ENCODE measurements at regions not wholly inside any gene's neighbourhood (a gene's known extent, or its start where the extent isn't known, plus 50 kb on each side); places are given as distances from the start of the nearest gene placed in this dataset.
"Not testable (repeated sequence)": the region's sequence is repeated elsewhere in the genome, so short reads cannot be mapped to it uniquely, and the experiment has no call there.

DNA sequence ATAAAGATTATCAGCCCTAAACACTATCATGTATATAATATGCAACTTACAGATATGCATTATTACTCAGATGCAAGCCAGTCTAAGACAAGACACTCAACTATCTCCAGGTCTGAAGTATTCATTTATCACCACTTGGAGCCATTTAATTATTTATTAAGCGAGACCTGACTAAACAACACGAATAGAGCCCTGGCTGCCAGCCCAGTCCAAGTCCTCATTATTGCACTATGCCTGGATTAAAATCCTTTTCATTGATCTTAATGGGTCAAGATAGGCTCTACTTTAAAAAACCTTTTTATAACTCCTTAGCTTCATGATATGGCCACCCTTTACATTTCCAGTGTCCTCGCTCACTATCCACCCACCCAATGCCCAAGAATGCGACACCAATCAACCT lies 183.1 kb upstream of the MARCKS start:
- peaks cover 3% of the 10 kb centered on the region for H3K27me3 Mint-ChIP-seq
- no peaks in the 10 kb centered on the region for H3K9me3 Mint-ChIP-seq
- H3K27ac Mint-ChIP-seq, result no peak overlapping the region
- no peaks in the 10 kb centered on the region for H3K36me3 Mint-ChIP-seq (ENCODE audit: low read depth)
- H3K4me1 Mint-ChIP-seq (ENCODE audit: low read depth), result no peaks in the 10 kb centered on the region
- no peak overlapping the region for H3K4me3 Mint-ChIP-seq

GRCh38 chr6:113676057-113676456 lies 181.1 kb upstream of the MARCKS start:
- H3K4me1 Mint-ChIP-seq (ENCODE audit: low read depth), result no peaks in the 10 kb centered on the region
- H3K9me3 Mint-ChIP-seq, result no peaks in the 10 kb centered on the region
- H3K36me3 Mint-ChIP-seq (ENCODE audit: low read depth), result no peaks in the 10 kb centered on the region
- H3K4me3 Mint-ChIP-seq, result no peak overlapping the region
- H3K27me3 Mint-ChIP-seq, result peaks cover 4% of the 10 kb centered on the region
- H3K27ac Mint-ChIP-seq, result no peak overlapping the region

GRCh38 chr6:113676968-113677367 lies 180.2 kb upstream of the MARCKS start:
- H3K4me1 Mint-ChIP-seq (ENCODE audit: low read depth), result no peaks in the 10 kb centered on the region
- no peak overlapping the region for H3K4me3 Mint-ChIP-seq
- no peak overlapping the region for H3K27ac Mint-ChIP-seq
- peaks cover 4% of the 10 kb centered on the region for H3K27me3 Mint-ChIP-seq
- no peaks in the 10 kb centered on the region for H3K36me3 Mint-ChIP-seq (ENCODE audit: low read depth)
- no peaks in the 10 kb centered on the region for H3K9me3 Mint-ChIP-seq

- Mint-ChIP-seq H3K4me1 (ENCODE audit: low read depth) (no peaks in the 10 kb centered on the region), H3K27me3 (peaks cover 4% of the 10 kb centered on the region), H3K36me3 (ENCODE audit: low read depth) (no peaks in the 10 kb centered on the region), H3K4me3 (no peak overlapping the region), H3K27ac (no peak overlapping the region), H3K9me3 (no peaks in the 10 kb centered on the region)
Observed at GRCh38 chr6:113679051-113679450, 178.1 kb upstream of the MARCKS start.

DNA sequence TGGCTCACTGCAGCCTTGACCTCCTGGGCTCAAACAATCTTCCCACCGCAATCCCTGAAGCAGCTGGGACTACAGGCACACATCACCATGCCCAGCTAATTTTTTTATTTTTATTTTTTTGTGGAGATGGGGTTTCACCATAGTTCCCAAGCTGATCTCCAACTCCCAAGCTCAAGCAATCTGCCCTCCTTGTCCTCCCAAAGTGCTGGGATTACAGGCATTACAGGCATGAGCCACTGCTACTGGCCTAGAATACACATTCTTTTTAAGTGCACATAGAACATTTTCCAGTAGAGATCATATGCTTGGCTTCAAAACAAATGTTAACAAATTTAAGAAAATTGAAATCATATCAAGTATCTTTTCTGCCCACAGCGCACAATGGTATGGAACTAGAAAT lies 176.8 kb upstream of the MARCKS start:
- Mint-ChIP-seq H3K9me3 (no peaks in the 10 kb centered on the region), H3K36me3 (ENCODE audit: low read depth) (no peaks in the 10 kb centered on the region), H3K27me3 (peaks cover 4% of the 10 kb centered on the region), H3K4me1 (ENCODE audit: low read depth) (no peaks in the 10 kb centered on the region), H3K27ac (no peak overlapping the region), H3K4me3 (no peak overlapping the region)

- H3K36me3 Mint-ChIP-seq (ENCODE audit: low read depth), result no peaks in the 10 kb centered on the region
- H3K4me1 Mint-ChIP-seq (ENCODE audit: low read depth), result no peaks in the 10 kb centered on the region
- H3K27me3 Mint-ChIP-seq, result peaks cover 2% of the 10 kb centered on the region
- H3K27ac Mint-ChIP-seq, result no peak overlapping the region
- no peaks in the 10 kb centered on the region for H3K9me3 Mint-ChIP-seq
- no peak overlapping the region for H3K4me3 Mint-ChIP-seq
Observed at GRCh38 chr6:113683968-113684367, 173.2 kb upstream of the MARCKS start.

GRCh38 chr6:113684382-113684901 lies 172.7 kb upstream of the MARCKS start:
- H3K36me3 Mint-ChIP-seq (ENCODE audit: low read depth), result no peaks in the 10 kb centered on the region
- no peak overlapping the region for H3K27ac Mint-ChIP-seq
- H3K9me3 Mint-ChIP-seq, result no peaks in the 10 kb centered on the region
- no peak overlapping the region for H3K4me3 Mint-ChIP-seq
- no peaks in the 10 kb centered on the region for H3K27me3 Mint-ChIP-seq
- H3K4me1 Mint-ChIP-seq (ENCODE audit: low read depth), result no peaks in the 10 kb centered on the region

- Mint-ChIP-seq H3K27ac (no peak overlapping the region), H3K9me3 (no peaks in the 10 kb centered on the region), H3K4me3 (no peak overlapping the region), H3K4me1 (ENCODE audit: low read depth) (peaks cover 6% of the 10 kb centered on the region), H3K36me3 (ENCODE audit: low read depth) (no peaks in the 10 kb centered on the region), H3K27me3 (no peaks in the 10 kb centered on the region)
Observed at GRCh38 chr6:113686049-113686448, 171.1 kb upstream of the MARCKS start.

- not testable (repeated sequence) for H3K4me1 Mint-ChIP-seq (ENCODE audit: low read depth); H3K4me3 Mint-ChIP-seq; H3K9me3 Mint-ChIP-seq; H3K36me3 Mint-ChIP-seq (ENCODE audit: low read depth); H3K27me3 Mint-ChIP-seq; H3K27ac Mint-ChIP-seq
Observed at GRCh38 chr6:113689620-113690019, 167.5 kb upstream of the MARCKS start.

DNA sequence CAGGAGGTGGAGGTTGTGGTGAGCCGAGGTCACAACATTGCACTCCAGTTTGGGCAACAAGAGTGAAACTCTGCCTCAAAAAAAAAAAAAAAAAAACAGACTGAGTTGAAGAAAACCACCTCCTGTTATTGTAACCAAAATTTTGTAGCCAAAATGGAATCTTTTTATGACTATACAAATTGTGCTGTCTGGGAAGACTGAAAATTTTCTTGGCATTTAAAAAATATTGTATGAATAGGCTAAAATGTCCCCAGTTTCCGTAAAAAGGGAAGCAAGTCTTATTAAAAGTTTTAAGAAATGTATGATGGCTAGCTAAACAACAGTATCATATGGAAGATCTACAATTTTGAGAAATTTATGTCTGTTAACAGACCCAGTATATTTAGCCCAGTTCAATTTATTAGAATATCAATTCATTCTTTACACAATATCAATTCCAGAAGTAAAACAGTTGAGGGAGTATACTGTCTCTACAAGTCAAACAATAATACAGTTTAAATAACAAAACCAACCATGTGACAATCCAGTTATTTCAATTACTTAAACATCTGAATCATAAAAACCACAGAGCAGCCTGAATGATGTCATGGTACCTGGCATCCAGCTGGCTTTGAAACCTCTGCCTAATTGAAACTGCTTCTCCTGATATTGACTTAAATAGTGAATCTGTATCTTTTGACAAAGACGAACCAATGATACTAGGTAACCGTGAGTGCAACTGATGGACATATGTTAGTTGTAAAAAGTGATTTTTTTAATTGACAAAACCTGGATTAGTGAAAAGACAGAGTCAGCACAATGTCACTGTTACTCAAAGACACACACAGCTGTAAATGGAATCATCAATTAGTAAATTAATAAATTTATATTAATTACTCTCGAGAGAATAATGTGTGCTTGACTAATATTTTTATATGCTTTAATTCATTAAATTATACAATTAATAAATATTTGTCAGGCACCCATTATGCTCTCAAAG lies 166.6 kb upstream of the MARCKS start:
- H3K27ac Mint-ChIP-seq, result no peak overlapping the region
- H3K4me1 Mint-ChIP-seq (ENCODE audit: low read depth), result peaks cover 6% of the 10 kb centered on the region
- H3K36me3 Mint-ChIP-seq (ENCODE audit: low read depth), result no peaks in the 10 kb centered on the region
- no peaks in the 10 kb centered on the region for H3K9me3 Mint-ChIP-seq
- no peaks in the 10 kb centered on the region for H3K27me3 Mint-ChIP-seq
- no peak overlapping the region for H3K4me3 Mint-ChIP-seq

DNA sequence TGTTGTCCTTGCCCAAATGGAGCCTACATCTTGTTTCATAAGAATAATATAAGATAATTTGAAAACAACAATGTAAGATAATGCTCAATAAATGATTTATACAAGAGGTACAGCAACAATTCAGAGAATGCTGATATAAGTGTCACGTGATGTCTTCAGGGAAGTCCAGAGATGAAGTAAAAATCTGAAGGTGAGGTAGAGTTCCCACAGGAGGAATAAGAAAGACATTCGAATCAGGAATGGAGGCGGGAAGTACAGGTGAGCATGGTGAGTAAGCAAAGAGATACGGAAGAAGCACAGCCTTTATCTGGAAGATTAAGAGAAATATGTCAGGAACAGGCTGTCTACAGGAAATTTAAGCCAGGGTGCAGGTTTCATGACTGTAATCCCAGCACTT lies 165.9 kb upstream of the MARCKS start:
- Mint-ChIP-seq H3K4me1 (ENCODE audit: low read depth) (peaks cover 6% of the 10 kb centered on the region), H3K36me3 (ENCODE audit: low read depth) (no peaks in the 10 kb centered on the region), H3K4me3 (no peak overlapping the region), H3K27ac (no peak overlapping the region), H3K9me3 (no peaks in the 10 kb centered on the region), H3K27me3 (no peaks in the 10 kb centered on the region)

DNA sequence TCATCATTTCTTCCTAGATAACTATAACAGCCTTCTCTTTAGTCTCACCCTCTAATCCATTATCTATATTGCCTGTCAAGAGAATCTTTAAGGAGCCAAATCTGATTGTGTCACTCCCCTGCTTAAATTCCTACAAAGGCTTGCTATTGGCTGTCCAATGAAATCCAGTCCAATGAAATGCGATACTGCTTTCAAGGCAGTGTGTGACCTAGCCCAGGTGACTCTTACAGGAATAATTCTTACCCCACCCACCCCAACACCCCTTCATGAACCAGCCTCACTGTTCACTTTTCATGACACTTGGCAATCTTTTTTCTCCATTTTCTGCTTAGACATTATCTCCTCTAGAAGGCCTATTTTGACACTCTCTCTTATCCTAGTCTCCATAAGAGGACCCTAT lies 163.3 kb upstream of the MARCKS start:
- no peaks in the 10 kb centered on the region for H3K27me3 Mint-ChIP-seq
- H3K4me3 Mint-ChIP-seq, result no peak overlapping the region
- H3K4me1 Mint-ChIP-seq (ENCODE audit: low read depth), result peaks cover 6% of the 10 kb centered on the region
- H3K27ac Mint-ChIP-seq, result no peak overlapping the region
- H3K9me3 Mint-ChIP-seq, result no peaks in the 10 kb centered on the region
- no peaks in the 10 kb centered on the region for H3K36me3 Mint-ChIP-seq (ENCODE audit: low read depth)

- no peaks in the 10 kb centered on the region for H3K9me3 Mint-ChIP-seq
- H3K4me3 Mint-ChIP-seq, result no peak overlapping the region
- H3K27ac Mint-ChIP-seq, result no peak overlapping the region
- H3K4me1 Mint-ChIP-seq (ENCODE audit: low read depth), result peaks cover 6% of the 10 kb centered on the region
- no peaks in the 10 kb centered on the region for H3K36me3 Mint-ChIP-seq (ENCODE audit: low read depth)
- H3K27me3 Mint-ChIP-seq, result no peaks in the 10 kb centered on the region
Observed at GRCh38 chr6:113694278-113695077, 162.7 kb upstream of the MARCKS start.

- Mint-ChIP-seq H3K36me3 (ENCODE audit: low read depth) (no peaks in the 10 kb centered on the region), H3K9me3 (no peaks in the 10 kb centered on the region), H3K4me3 (no peak overlapping the region), H3K4me1 (ENCODE audit: low read depth) (peaks cover 3% of the 10 kb centered on the region), H3K27ac (no peak overlapping the region), H3K27me3 (no peaks in the 10 kb centered on the region)
Observed at GRCh38 chr6:113695516-113695915, 161.6 kb upstream of the MARCKS start.

- Mint-ChIP-seq H3K4me3 (no peak overlapping the region), H3K9me3 (no peaks in the 10 kb centered on the region), H3K27ac (no peak overlapping the region), H3K36me3 (ENCODE audit: low read depth) (no peaks in the 10 kb centered on the region), H3K4me1 (ENCODE audit: low read depth) (no peaks in the 10 kb centered on the region), H3K27me3 (no peaks in the 10 kb centered on the region)
Observed at GRCh38 chr6:113696960-113697359, 160.2 kb upstream of the MARCKS start.
